Right lobe of liver (tissue), 4 donors: ENCODE measurements at regions not wholly inside any gene's neighbourhood (a gene's known extent, or its start where the extent isn't known, plus 50 kb on each side); places are given as distances from the start of the nearest gene placed in this dataset.

Experiments
- POLR2A ChIP-seq: fragments of 450-650 bp; IDR thresholded peaks from one replicate; pipeline ENCODE4 v1.6.1; 2017; ENCODE audit warnings: antibody characterized with exemption, mild to moderate bottlenecking
- TF ChIP-seq, protein P1 (sequence below), 4 donors: fragments of 200-600 bp in 3 of 4; fragments of 450-650 bp in 1 of 4; IDR thresholded peaks; one replicate each; pipeline versions ENCODE4 v1.5.1 to v1.8.0; 2016 to 2022; ENCODE audit warnings: antibody characterized with exemption in 4 of 4, mild to moderate bottlenecking in 2 of 4
- donor health status: DM: no; HTN: no; CAD: no.
- donor health status: DM: no; HTN: no; CAD: no.
- donor health status: DM: no; HTN: yes; CAD: no.

DNA sequence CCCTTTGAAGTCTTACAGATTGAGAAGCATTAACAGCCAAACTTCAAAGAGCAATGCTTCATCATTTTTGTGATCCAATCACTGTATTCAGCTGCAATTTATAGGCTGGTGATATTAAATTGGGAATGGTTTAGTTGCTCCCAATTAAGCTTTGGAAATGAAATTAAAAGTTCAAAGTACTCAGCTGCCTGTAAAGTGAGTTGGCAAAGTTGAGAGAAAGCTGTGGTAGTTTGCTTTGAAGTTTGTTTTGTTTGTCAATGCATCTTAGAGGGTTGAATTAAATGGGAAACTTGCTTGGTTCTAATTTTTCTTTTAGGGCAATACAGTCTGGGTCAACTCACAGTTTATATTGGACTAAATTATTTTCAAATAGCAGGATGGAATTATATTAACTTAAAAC lies 238.4 kb upstream of the CTSO start:
- TF ChIP-seq, protein P1, sequence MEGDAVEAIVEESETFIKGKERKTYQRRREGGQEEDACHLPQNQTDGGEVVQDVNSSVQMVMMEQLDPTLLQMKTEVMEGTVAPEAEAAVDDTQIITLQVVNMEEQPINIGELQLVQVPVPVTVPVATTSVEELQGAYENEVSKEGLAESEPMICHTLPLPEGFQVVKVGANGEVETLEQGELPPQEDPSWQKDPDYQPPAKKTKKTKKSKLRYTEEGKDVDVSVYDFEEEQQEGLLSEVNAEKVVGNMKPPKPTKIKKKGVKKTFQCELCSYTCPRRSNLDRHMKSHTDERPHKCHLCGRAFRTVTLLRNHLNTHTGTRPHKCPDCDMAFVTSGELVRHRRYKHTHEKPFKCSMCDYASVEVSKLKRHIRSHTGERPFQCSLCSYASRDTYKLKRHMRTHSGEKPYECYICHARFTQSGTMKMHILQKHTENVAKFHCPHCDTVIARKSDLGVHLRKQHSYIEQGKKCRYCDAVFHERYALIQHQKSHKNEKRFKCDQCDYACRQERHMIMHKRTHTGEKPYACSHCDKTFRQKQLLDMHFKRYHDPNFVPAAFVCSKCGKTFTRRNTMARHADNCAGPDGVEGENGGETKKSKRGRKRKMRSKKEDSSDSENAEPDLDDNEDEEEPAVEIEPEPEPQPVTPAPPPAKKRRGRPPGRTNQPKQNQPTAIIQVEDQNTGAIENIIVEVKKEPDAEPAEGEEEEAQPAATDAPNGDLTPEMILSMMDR (IDR thresholded peaks at IDR 0.05), result no peak
- no peak for TF ChIP-seq POLR2A
